LoVo (cell line): ENCODE measurements at regions not wholly inside any gene's neighbourhood (a gene's known extent, or its start where the extent isn't known, plus 50 kb on each side); places are given as distances from the start of the nearest gene placed in this dataset.
"Not testable (repeated sequence)": the region's sequence is repeated elsewhere in the genome, so short reads cannot be mapped to it uniquely, and the experiment has no call there.

ENCODE experiments used
- DNase-seq: peaks from one replicate; pipeline ENCODE4 v3.0.0-alpha.2; 2016; ENCODE audit warnings: low spot score

GRCh38 chr13:90800082-90800746, 547.3 kb upstream of the MIR17HG start:
- DNase-seq: no peak

- no peak for DNase-seq
These were observed 545.9 kb upstream of the MIR17HG start for GRCh38 chr13:90801621-90802020.

- DNase-seq: no peak
These were observed 544.3 kb upstream of the MIR17HG start for GRCh38 chr13:90803210-90803609.

- DNase-seq: no peak
These were observed 541.4 kb upstream of the MIR17HG start for GRCh38 chr13:90806016-90806615.

- no peak for DNase-seq
These were observed 540.6 kb upstream of the MIR17HG start for GRCh38 chr13:90806892-90807291.

- no peak for DNase-seq
These were observed 538.6 kb upstream of the MIR17HG start for GRCh38 chr13:90808838-90809237.

GRCh38 chr13:90824032-90824431, 523.5 kb upstream of the MIR17HG start:
- DNase-seq: no peak

- DNase-seq: no peak
These were observed 520.8 kb upstream of the MIR17HG start for GRCh38 chr13:90826688-90827087.

GRCh38 chr13:90830782-90831181, 516.7 kb upstream of the MIR17HG start:
- no peak for DNase-seq

GRCh38 chr13:90833951-90834350, 513.5 kb upstream of the MIR17HG start:
- DNase-seq: no peak

- no peak for DNase-seq
These were observed 512.8 kb upstream of the MIR17HG start for GRCh38 chr13:90834700-90835099.

- DNase-seq: no peak
These were observed 511.7 kb upstream of the MIR17HG start for GRCh38 chr13:90835826-90836225.

- DNase-seq: peak; percentile 43
These were observed 509.0 kb upstream of the MIR17HG start for GRCh38 chr13:90838317-90838960.

GRCh38 chr13:90839061-90839460, 508.4 kb upstream of the MIR17HG start:
- DNase-seq: peak; percentile 62

GRCh38 chr13:90846936-90847335, 500.6 kb upstream of the MIR17HG start:
- DNase-seq: no peak

GRCh38 chr13:90853666-90854065, 493.8 kb upstream of the MIR17HG start:
- not testable (repeated sequence) for DNase-seq

GRCh38 chr13:90857921-90858320, 489.6 kb upstream of the MIR17HG start:
- no peak for DNase-seq

GRCh38 chr13:90866006-90866405, 481.5 kb upstream of the MIR17HG start:
- DNase-seq: no peak

GRCh38 chr13:90867336-90867683, 480.2 kb upstream of the MIR17HG start:
- peak; percentile 78 for DNase-seq

GRCh38 chr13:90868321-90868920, 479.1 kb upstream of the MIR17HG start:
- peak; percentile 34 for DNase-seq

GRCh38 chr13:90869580-90869979, 477.9 kb upstream of the MIR17HG start:
- DNase-seq: no peak

GRCh38 chr13:90872491-90873025, 474.9 kb upstream of the MIR17HG start:
- no peak for DNase-seq

- DNase-seq: no peak
These were observed 466.7 kb upstream of the MIR17HG start for GRCh38 chr13:90880790-90881189.
